D721Med (cell line): ENCODE measurements at regions not wholly inside any gene's neighbourhood (a gene's known extent, or its start where the extent isn't known, plus 50 kb on each side); places are given as distances from the start of the nearest gene placed in this dataset.

Source experiments
- DNase-seq: peaks from one replicate; pipeline ENCODE4 v3.0.0; 2011; ENCODE audit warnings: low spot score; ENCODE audit not compliant: insufficient read length
- FAIRE-seq: peaks from 2 replicates; lab custom pipeline; 2011; peaks lifted over from hg19 to GRCh38; lab: Jason Lieb, UNC
- TF ChIP-seq, protein P1 (sequence below): IDR thresholded peaks from 2 replicates; pipeline ENCODE4 v1.5.1; 2012; ENCODE audit warnings: mild to moderate bottlenecking, control low read depth; ENCODE audit not compliant: insufficient read depth; ENCODE audit errors: missing control alignments

GRCh38 chr3:109784852-109785631, 447.7 kb upstream of the DPPA4 start:
- peak; percentile 95 for FAIRE-seq
- DNase-seq: no peak
- TF ChIP-seq, protein P1, sequence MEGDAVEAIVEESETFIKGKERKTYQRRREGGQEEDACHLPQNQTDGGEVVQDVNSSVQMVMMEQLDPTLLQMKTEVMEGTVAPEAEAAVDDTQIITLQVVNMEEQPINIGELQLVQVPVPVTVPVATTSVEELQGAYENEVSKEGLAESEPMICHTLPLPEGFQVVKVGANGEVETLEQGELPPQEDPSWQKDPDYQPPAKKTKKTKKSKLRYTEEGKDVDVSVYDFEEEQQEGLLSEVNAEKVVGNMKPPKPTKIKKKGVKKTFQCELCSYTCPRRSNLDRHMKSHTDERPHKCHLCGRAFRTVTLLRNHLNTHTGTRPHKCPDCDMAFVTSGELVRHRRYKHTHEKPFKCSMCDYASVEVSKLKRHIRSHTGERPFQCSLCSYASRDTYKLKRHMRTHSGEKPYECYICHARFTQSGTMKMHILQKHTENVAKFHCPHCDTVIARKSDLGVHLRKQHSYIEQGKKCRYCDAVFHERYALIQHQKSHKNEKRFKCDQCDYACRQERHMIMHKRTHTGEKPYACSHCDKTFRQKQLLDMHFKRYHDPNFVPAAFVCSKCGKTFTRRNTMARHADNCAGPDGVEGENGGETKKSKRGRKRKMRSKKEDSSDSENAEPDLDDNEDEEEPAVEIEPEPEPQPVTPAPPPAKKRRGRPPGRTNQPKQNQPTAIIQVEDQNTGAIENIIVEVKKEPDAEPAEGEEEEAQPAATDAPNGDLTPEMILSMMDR: no peak

DNA sequence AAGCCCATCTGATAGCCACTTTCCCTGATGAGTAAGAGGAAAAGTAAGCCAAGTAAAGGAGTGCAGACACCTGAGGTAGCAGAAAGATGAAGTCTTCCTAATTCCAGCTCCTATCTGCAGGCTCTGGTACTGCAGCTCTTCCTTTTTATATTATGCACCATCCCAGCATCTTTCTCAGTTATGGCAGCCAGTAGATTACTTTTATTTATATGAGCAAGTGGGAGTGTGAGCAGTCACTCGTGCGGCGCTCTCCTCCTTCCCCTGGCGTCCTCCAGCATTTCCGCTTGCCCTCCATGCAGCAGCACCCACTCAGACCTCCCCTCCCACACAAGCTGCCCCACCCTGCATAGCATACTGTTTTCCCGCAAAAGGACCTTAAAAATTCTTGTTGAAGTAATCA, 465.9 kb upstream of the DPPA4 start:
- DNase-seq (no peak), FAIRE-seq (no peak)
- TF ChIP-seq, protein P1: no peak

- FAIRE-seq (no peak), DNase-seq (no peak)
- TF ChIP-seq, protein P1: no peak
Measured at GRCh38 chr3:109804697-109805096, 467.4 kb upstream of the DPPA4 start.

DNA sequence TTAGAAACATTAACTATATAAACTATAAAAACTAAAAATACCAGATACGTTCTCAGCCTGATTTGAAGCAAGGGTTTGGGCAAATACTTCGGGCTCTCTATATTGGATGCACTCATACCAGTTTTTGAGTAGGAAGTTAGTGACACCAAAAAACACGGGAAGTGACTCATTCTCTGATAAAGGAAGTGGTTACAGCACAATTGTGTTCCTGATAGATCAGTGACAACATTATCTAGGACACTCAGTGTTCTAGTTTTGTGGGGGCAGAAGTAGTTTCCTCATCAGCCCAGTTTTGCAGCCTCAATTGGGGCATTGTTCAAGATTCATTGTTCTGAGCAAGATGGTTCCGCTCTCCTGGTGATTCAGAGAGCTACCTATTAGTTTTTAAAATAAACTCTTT, 469.6 kb upstream of the DPPA4 start:
- DNase-seq: no peak
- TF ChIP-seq, protein P1: no peak
- FAIRE-seq: no peak

GRCh38 chr3:109809513-109809912, 472.2 kb upstream of the DPPA4 start:
- no peak for DNase-seq
- no peak for FAIRE-seq
- TF ChIP-seq, protein P1: no peak

- FAIRE-seq (no peak), DNase-seq (no peak)
- TF ChIP-seq, protein P1: no peak
Measured at GRCh38 chr3:109818081-109818480, 480.7 kb upstream of the DPPA4 start.

GRCh38 chr3:109819734-109820133, 482.4 kb upstream of the DPPA4 start:
- DNase-seq (no peak), FAIRE-seq (no peak)
- TF ChIP-seq, protein P1: no peak
